ENCODE measurements at regions not wholly inside any gene's neighbourhood (a gene's known extent, or its start where the extent isn't known, plus 50 kb on each side); places are given as distances from the start of the nearest gene placed in this dataset.

DNA sequence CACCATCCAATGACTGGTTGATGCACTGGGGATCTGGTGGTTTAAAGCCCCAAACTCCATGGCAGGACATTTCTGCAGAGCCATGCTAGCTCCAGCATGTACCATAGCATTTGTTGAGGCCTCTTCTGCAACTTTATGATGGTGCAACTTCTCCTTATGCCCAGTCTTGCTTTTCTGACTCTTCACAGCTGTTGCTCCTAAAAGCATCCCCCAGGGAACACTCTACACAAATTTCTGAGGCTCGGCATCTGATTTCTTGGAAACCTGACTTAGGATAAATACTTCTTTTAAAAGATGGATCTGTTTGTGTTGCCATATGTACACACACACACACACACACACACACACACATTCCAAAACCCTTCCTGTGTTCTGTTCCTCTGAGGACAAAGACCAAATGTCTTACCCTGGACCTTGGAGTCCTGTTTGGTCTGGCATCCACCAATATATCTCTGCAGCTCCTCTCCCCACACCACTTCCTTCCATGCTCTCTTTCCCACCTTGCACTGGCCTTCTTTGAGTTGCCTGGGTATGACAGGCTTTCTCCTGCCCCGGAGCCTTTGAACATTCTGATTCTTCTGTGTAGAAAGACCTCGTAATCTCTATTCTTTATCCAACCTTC, 388.5 kb upstream of the ZNF507 start:
- TF ChIP-seq, protein P1, sequence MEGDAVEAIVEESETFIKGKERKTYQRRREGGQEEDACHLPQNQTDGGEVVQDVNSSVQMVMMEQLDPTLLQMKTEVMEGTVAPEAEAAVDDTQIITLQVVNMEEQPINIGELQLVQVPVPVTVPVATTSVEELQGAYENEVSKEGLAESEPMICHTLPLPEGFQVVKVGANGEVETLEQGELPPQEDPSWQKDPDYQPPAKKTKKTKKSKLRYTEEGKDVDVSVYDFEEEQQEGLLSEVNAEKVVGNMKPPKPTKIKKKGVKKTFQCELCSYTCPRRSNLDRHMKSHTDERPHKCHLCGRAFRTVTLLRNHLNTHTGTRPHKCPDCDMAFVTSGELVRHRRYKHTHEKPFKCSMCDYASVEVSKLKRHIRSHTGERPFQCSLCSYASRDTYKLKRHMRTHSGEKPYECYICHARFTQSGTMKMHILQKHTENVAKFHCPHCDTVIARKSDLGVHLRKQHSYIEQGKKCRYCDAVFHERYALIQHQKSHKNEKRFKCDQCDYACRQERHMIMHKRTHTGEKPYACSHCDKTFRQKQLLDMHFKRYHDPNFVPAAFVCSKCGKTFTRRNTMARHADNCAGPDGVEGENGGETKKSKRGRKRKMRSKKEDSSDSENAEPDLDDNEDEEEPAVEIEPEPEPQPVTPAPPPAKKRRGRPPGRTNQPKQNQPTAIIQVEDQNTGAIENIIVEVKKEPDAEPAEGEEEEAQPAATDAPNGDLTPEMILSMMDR (IDR thresholded peaks at IDR 0.05; ENCODE audit: low read depth, low read length, poor library complexity, severe bottlenecking), result no peak
- TF ChIP-seq EZH2phosphoT487 (IDR thresholded peaks at IDR 0.05; ENCODE audit: borderline replicate concordance, low read length), result no peak
